Ishikawa (cell line): ENCODE measurements at regions not wholly inside any gene's neighbourhood (a gene's known extent, or its start where the extent isn't known, plus 50 kb on each side); places are given as distances from the start of the nearest gene placed in this dataset.

Experiments used
- CEBPB ChIP-seq: IDR thresholded peaks from 2 replicates; pipeline ENCODE4 v1.6.1; 2012
- CREB1 ChIP-seq: IDR thresholded peaks from 2 replicates; pipeline ENCODE4 v1.6.1; 2012; ENCODE audit warnings: low read depth
- EGR1 ChIP-seq: IDR thresholded peaks from 2 replicates; pipeline ENCODE4 v1.6.1; 2012
- EP300 ChIP-seq: IDR thresholded peaks from 2 replicates; pipeline ENCODE4 v1.6.1; 2012; ENCODE audit warnings: borderline replicate concordance
- FOXM1 ChIP-seq: IDR thresholded peaks from 2 replicates; pipeline ENCODE4 v1.6.1; 2012; ENCODE audit warnings: low read depth, borderline replicate concordance
- MAX ChIP-seq: IDR thresholded peaks from 2 replicates; pipeline ENCODE4 v1.6.1; 2012
- NFIC ChIP-seq: IDR thresholded peaks from 2 replicates; pipeline ENCODE4 v1.6.1; 2012
- RAD21 ChIP-seq: IDR thresholded peaks from 2 replicates; pipeline ENCODE4 v1.6.1; 2012; ENCODE audit warnings: low read depth
- TAF1 ChIP-seq: IDR thresholded peaks from 2 replicates; pipeline ENCODE4 v1.6.1; 2012; ENCODE audit warnings: low read depth, mild to moderate bottlenecking
- TCF12 ChIP-seq: IDR thresholded peaks from 2 replicates; pipeline ENCODE4 v1.6.1; 2012; ENCODE audit warnings: low read depth
- YY1 ChIP-seq: IDR thresholded peaks from 2 replicates; pipeline ENCODE4 v1.6.1; 2012; ENCODE audit warnings: low read depth
- ZBTB7A ChIP-seq: IDR thresholded peaks from 2 replicates; pipeline ENCODE4 v1.6.1; 2012; ENCODE audit warnings: low read depth
- TF ChIP-seq, protein P1 (sequence below): IDR thresholded peaks from 2 replicates; pipeline ENCODE4 v1.6.1; 2012
- TF ChIP-seq, protein P2 (sequence below): IDR thresholded peaks from 2 replicates; pipeline ENCODE4 v1.6.1; 2012; ENCODE audit warnings: low read depth, mild to moderate bottlenecking

DNA sequence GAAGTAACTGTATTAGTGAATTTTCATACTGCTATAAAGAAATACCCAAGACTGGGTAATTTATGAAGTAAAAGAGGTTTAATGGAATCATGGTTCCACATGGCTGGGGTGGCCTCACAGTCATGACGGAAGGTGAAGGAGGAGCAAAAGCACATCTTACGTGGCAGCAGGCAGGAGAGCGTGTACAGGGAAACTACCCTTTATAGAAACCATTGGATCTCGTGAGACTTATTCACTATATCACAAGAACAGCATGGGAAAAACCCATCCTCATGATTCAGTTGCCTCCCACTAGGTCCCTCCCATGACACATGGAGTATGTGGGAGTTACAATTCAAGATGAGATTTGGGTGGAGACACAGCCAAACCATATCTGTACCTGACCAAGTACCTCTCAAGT lies 812.3 kb upstream of the ALCAM start:
- no peak for TF ChIP-seq TAF1
- no peak for TF ChIP-seq RAD21
- TF ChIP-seq FOXM1, result no peak
- no peak for TF ChIP-seq CREB1
- no peak for TF ChIP-seq EP300
- no peak for TF ChIP-seq NFIC
- TF ChIP-seq CEBPB, result no peak
- no peak for TF ChIP-seq YY1
- TF ChIP-seq, protein P1, sequence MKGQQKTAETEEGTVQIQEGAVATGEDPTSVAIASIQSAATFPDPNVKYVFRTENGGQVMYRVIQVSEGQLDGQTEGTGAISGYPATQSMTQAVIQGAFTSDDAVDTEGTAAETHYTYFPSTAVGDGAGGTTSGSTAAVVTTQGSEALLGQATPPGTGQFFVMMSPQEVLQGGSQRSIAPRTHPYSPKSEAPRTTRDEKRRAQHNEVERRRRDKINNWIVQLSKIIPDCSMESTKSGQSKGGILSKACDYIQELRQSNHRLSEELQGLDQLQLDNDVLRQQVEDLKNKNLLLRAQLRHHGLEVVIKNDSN, result no peak
- no peak for TF ChIP-seq MAX
- TF ChIP-seq TCF12, result no peak
- no peak for TF ChIP-seq EGR1
- TF ChIP-seq, protein P2, sequence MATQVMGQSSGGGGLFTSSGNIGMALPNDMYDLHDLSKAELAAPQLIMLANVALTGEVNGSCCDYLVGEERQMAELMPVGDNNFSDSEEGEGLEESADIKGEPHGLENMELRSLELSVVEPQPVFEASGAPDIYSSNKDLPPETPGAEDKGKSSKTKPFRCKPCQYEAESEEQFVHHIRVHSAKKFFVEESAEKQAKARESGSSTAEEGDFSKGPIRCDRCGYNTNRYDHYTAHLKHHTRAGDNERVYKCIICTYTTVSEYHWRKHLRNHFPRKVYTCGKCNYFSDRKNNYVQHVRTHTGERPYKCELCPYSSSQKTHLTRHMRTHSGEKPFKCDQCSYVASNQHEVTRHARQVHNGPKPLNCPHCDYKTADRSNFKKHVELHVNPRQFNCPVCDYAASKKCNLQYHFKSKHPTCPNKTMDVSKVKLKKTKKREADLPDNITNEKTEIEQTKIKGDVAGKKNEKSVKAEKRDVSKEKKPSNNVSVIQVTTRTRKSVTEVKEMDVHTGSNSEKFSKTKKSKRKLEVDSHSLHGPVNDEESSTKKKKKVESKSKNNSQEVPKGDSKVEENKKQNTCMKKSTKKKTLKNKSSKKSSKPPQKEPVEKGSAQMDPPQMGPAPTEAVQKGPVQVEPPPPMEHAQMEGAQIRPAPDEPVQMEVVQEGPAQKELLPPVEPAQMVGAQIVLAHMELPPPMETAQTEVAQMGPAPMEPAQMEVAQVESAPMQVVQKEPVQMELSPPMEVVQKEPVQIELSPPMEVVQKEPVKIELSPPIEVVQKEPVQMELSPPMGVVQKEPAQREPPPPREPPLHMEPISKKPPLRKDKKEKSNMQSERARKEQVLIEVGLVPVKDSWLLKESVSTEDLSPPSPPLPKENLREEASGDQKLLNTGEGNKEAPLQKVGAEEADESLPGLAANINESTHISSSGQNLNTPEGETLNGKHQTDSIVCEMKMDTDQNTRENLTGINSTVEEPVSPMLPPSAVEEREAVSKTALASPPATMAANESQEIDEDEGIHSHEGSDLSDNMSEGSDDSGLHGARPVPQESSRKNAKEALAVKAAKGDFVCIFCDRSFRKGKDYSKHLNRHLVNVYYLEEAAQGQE, result no peak
- no peak for TF ChIP-seq ZBTB7A
